ENCODE measurements at regions not wholly inside any gene's neighbourhood (a gene's known extent, or its start where the extent isn't known, plus 50 kb on each side); places are given as distances from the start of the nearest gene placed in this dataset.

GRCh38 chr3:109985943-109986555, 648.7 kb upstream of the DPPA4 start:
- H3K79me2 ChIP-seq (ENCODE audit: control insufficient read depth, insufficient read depth, low read length), result no peaks in the 10 kb centered on the region
- no peaks in the 10 kb centered on the region for H3K36me3 ChIP-seq (ENCODE audit: control insufficient read depth, insufficient read depth, low read length)
- no peak overlapping the region for H3K9ac ChIP-seq (ENCODE audit: insufficient read depth in 1 of 2, low read depth in 2 of 2, low read length in 2 of 2)
- FAIRE-seq (no peak), DNase-seq (ENCODE audit: extremely low read depth in 1 of 4, low spot score in 3 of 4) (no peak), ATAC-seq (no peak)
- in situ Hi-C loops (cut with MboI), result no loop called here
- H3K4me1 ChIP-seq (replicated peaks in 1 of 2; ENCODE audit: control insufficient read depth in 2 of 2, insufficient read depth in 2 of 2, low read length in 2 of 2), result no peaks in the 10 kb centered on the region
- H3K9me1 ChIP-seq (ENCODE audit: control insufficient read depth, insufficient read depth, low read length), result no peaks in the 10 kb centered on the region
- no peak overlapping the region for H2AFZ ChIP-seq (ENCODE audit: low read depth, low read length)
- no peaks in the 10 kb centered on the region for H4K20me1 ChIP-seq (replicated peaks; ENCODE audit: control insufficient read depth, insufficient read depth, low read length)
- H3K4me3 ChIP-seq, result no peak overlapping the region
- no peak overlapping the region for H3K27ac ChIP-seq (ENCODE audit: extremely low read depth, low read depth, low read length)
- CTCF ChIA-PET (ENCODE audit: low intra/inter-chr PET ratio), result no interaction called here
- TF ChIP-seq ZNF316 (IDR thresholded peaks at IDR 0.05) (0 out of 2 replicates have a peak, but pooled peaks have one; percentile 12), NR3C1 (CRISPR knock-in tag; IDR thresholded peaks at IDR 0.05) (no peak), MAFF (IDR thresholded peaks at IDR 0.05; ENCODE audit: low read length) (peak; percentile 24), TEAD1 (CRISPR knock-in tag; IDR thresholded peaks at IDR 0.05) (no peak)
- 0% methylated on average over 1 of the region's 1 CpG for WGBS (ENCODE audit: insufficient coverage, low coverage, missing lambda C conversion rate)
- H3K4me2 ChIP-seq (ENCODE audit: insufficient read depth, low read length), result no peak overlapping the region
- H3K9me3 ChIP-seq (replicated peaks; ENCODE audit: control insufficient read depth, insufficient read depth, low read depth, low read length), result no peaks in the 10 kb centered on the region
- no TSS peak for BruUV-seq (replicated peaks)
- no peaks in the 10 kb centered on the region for H3K27me3 ChIP-seq (ENCODE audit: control insufficient read depth in 2 of 2, insufficient read depth in 2 of 2, low read length in 2 of 2)
- POLR2A ChIA-PET, result interaction anchor here (0.5 kb wide), 1 partner anchor 220 kb away, joined by 3 read pairs; no protein-coding TSS in a partner anchor
- intact Hi-C loops (cut with micrococcal nuclease), result no loop called here

- no peak for FAIRE-seq
- Histone ChIP-seq H3K4me3 (no peak overlapping the region), H3K27me3 (ENCODE audit: control insufficient read depth in 2 of 2, insufficient read depth in 2 of 2, low read length in 2 of 2) (no peaks in the 10 kb centered on the region), H3K4me1 (replicated peaks in 1 of 2; ENCODE audit: control insufficient read depth in 2 of 2, insufficient read depth in 2 of 2, low read length in 2 of 2) (no peaks in the 10 kb centered on the region), H4K20me1 (replicated peaks; ENCODE audit: control insufficient read depth, insufficient read depth, low read length) (no peaks in the 10 kb centered on the region), H3K9me1 (ENCODE audit: control insufficient read depth, insufficient read depth, low read length) (no peaks in the 10 kb centered on the region), H3K27ac (ENCODE audit: extremely low read depth, low read depth, low read length) (no peak overlapping the region), H2AFZ (ENCODE audit: low read depth, low read length) (no peak overlapping the region), H3K9ac (ENCODE audit: insufficient read depth in 1 of 2, low read depth in 2 of 2, low read length in 2 of 2) (no peak overlapping the region), H3K36me3 (ENCODE audit: control insufficient read depth, insufficient read depth, low read length) (no peaks in the 10 kb centered on the region), H3K9me3 (replicated peaks; ENCODE audit: control insufficient read depth, insufficient read depth, low read depth, low read length) (no peaks in the 10 kb centered on the region), H3K79me2 (ENCODE audit: control insufficient read depth, insufficient read depth, low read length) (no peaks in the 10 kb centered on the region), H3K4me2 (ENCODE audit: insufficient read depth, low read length) (no peak overlapping the region)
- in situ Hi-C loops (cut with MboI), result no loop called here
- TF ChIP-seq STAT5B (CRISPR knock-in tag; IDR thresholded peaks at IDR 0.05) (no peak), RBM14 (IDR thresholded peaks at IDR 0.05; ENCODE audit: borderline replicate concordance, insufficient read depth, low read depth, low read length) (no peak), ZNF274 (IDR thresholded peaks at IDR 0.05; ENCODE audit: borderline replicate concordance, low read depth, low read length) (no peak), ZNF583 (CRISPR knock-in tag; IDR thresholded peaks at IDR 0.05) (no peak), ZNF696 (CRISPR knock-in tag; conservative IDR thresholded peaks at IDR 0.05) (no peak), ATF1 (CRISPR knock-in tag; IDR thresholded peaks at IDR 0.05) (no peak), ATF1 (tag; IDR thresholded peaks at IDR 0.05) (no peak)
- no peak for DNase-seq (ENCODE audit: extremely low read depth in 1 of 4, low spot score in 3 of 4)
- ChIA-PET POLR2A (no interaction called here), CTCF (ENCODE audit: low intra/inter-chr PET ratio) (no interaction called here)
- intact Hi-C loops (cut with micrococcal nuclease), result no loop called here
- WGBS (ENCODE audit: insufficient coverage, low coverage, missing lambda C conversion rate), result 3% methylated on average over 6 of the region's 9 CpGs
- ATAC-seq, result no peak
- BruUV-seq (replicated peaks), result no TSS peak
Measured at GRCh38 chr3:109994853-109995252, 657.5 kb upstream of the DPPA4 start.

Measured in K562 (cell line).